H7 (cell line): ENCODE measurements at regions not wholly inside any gene's neighbourhood (a gene's known extent, or its start where the extent isn't known, plus 50 kb on each side); places are given as distances from the start of the nearest gene placed in this dataset.
"Not testable (repeated sequence)": the region's sequence is repeated elsewhere in the genome, so short reads cannot be mapped to it uniquely, and the experiment has no call there.

Source experiments
- DNase-seq: peaks from one replicate; pipeline ENCODE4 v3.0.0; 2012
- H3K27me3 ChIP-seq: 2 replicates; pipeline ENCODE4 v1.6.0; 2011; ENCODE audit warnings: mild to moderate bottlenecking, low read length; ENCODE audit not compliant: control insufficient read depth, insufficient read depth
- H3K36me3 ChIP-seq: replicated peaks from 2 replicates; pipeline ENCODE4 v1.5.1; 2011; ENCODE audit warnings: low read length; ENCODE audit not compliant: control insufficient read depth, insufficient read depth
- H3K4me3 ChIP-seq: 2 replicates; pipeline ENCODE4 v1.5.1; 2011; ENCODE audit warnings: low read depth, mild to moderate bottlenecking, control low read depth, low read length, moderate library complexity; ENCODE audit not compliant: insufficient read depth

- no peaks in the 10 kb centered on the region for H3K27me3 ChIP-seq
- no peak overlapping the region for H3K4me3 ChIP-seq
- DNase-seq: no peak
Observed at GRCh38 chr16:13835935-13836730, 83.8 kb upstream of the ERCC4 start.

GRCh38 chr16:13838401-13839190, 81.4 kb upstream of the ERCC4 start:
- H3K27me3 ChIP-seq: no peaks in the 10 kb centered on the region
- no peak for DNase-seq
- H3K4me3 ChIP-seq: no peak overlapping the region
- H3K36me3 ChIP-seq: no peaks in the 10 kb centered on the region

More at GRCh38 chr16:13835935-13836730, 83.8 kb upstream of the ERCC4 start:
- no peaks in the 10 kb centered on the region for H3K36me3 ChIP-seq

GRCh38 chr16:13839577-13839976, 80.4 kb upstream of the ERCC4 start:
- H3K27me3 ChIP-seq: no peaks in the 10 kb centered on the region
- no peak overlapping the region for H3K4me3 ChIP-seq
- H3K36me3 ChIP-seq: no peaks in the 10 kb centered on the region
- no peak for DNase-seq

- Histone ChIP-seq H3K36me3 (no peaks in the 10 kb centered on the region), H3K4me3 (no peak overlapping the region), H3K27me3 (no peaks in the 10 kb centered on the region)
- DNase-seq: no peak
Observed at GRCh38 chr16:13845232-13845631, 74.7 kb upstream of the ERCC4 start.

GRCh38 chr16:13848795-13849194, 71.2 kb upstream of the ERCC4 start:
- DNase-seq: peak; percentile 20

GRCh38 chr16:13850173-13850572, 69.8 kb upstream of the ERCC4 start:
- not testable (repeated sequence) for H3K27me3 ChIP-seq, H3K4me3 ChIP-seq, DNase-seq, H3K36me3 ChIP-seq

More at GRCh38 chr16:13848795-13849194, 71.2 kb upstream of the ERCC4 start:
- Histone ChIP-seq H3K36me3 (no peaks in the 10 kb centered on the region), H3K27me3 (no peaks in the 10 kb centered on the region), H3K4me3 (no peak overlapping the region)

GRCh38 chr16:13852827-13853226, 67.1 kb upstream of the ERCC4 start:
- Histone ChIP-seq H3K36me3 (no peaks in the 10 kb centered on the region), H3K27me3 (no peaks in the 10 kb centered on the region), H3K4me3 (no peak overlapping the region)
- DNase-seq: no peak

- Histone ChIP-seq H3K4me3 (no peak overlapping the region), H3K36me3 (no peaks in the 10 kb centered on the region), H3K27me3 (no peaks in the 10 kb centered on the region)
- no peak for DNase-seq
Observed at GRCh38 chr16:13856398-13856797, 63.6 kb upstream of the ERCC4 start.

- no peak for DNase-seq
- Histone ChIP-seq H3K27me3 (no peaks in the 10 kb centered on the region), H3K36me3 (no peaks in the 10 kb centered on the region), H3K4me3 (no peak overlapping the region)
Observed at GRCh38 chr16:13856811-13857511, 63.0 kb upstream of the ERCC4 start.

GRCh38 chr16:13858873-13859580, 60.9 kb upstream of the ERCC4 start:
- Histone ChIP-seq H3K36me3 (no peaks in the 10 kb centered on the region), H3K4me3 (no peak overlapping the region), H3K27me3 (no peaks in the 10 kb centered on the region)
- no peak for DNase-seq

GRCh38 chr16:13863075-13863765, 56.7 kb upstream of the ERCC4 start:
- Histone ChIP-seq H3K4me3 (no peak overlapping the region), H3K36me3 (no peaks in the 10 kb centered on the region), H3K27me3 (no peaks in the 10 kb centered on the region)
- DNase-seq: no peak

- Histone ChIP-seq H3K36me3 (no peaks in the 10 kb centered on the region), H3K27me3 (no peaks in the 10 kb centered on the region), H3K4me3 (no peak overlapping the region)
- no peak for DNase-seq
Observed at GRCh38 chr16:13864689-13865088, 55.3 kb upstream of the ERCC4 start.

GRCh38 chr16:13866073-13866472, 53.9 kb upstream of the ERCC4 start:
- no peaks in the 10 kb centered on the region for H3K27me3 ChIP-seq
- no peaks in the 10 kb centered on the region for H3K36me3 ChIP-seq
- DNase-seq: peak; percentile 79
- no peak overlapping the region for H3K4me3 ChIP-seq
